Loucy (cell line): ENCODE measurements at regions not wholly inside any gene's neighbourhood (a gene's known extent, or its start where the extent isn't known, plus 50 kb on each side); places are given as distances from the start of the nearest gene placed in this dataset.

Experiments used
- EZH2phosphoT487 ChIP-seq: fragments of 200-600 bp; IDR thresholded peaks from 2 replicates; pipeline ENCODE4 v1.6.1; 2018; ENCODE audit warnings: antibody characterized with exemption, mild to moderate bottlenecking, moderate library complexity, borderline replicate concordance
- TF ChIP-seq, protein P1 (sequence below): fragments of 200-600 bp; sonication (generic); conservative IDR thresholded peaks from 2 replicates; pipeline ENCODE4 v1.5.1; 2014; ENCODE audit warnings: mild to moderate bottlenecking, antibody characterized with exemption, low read length

DNA sequence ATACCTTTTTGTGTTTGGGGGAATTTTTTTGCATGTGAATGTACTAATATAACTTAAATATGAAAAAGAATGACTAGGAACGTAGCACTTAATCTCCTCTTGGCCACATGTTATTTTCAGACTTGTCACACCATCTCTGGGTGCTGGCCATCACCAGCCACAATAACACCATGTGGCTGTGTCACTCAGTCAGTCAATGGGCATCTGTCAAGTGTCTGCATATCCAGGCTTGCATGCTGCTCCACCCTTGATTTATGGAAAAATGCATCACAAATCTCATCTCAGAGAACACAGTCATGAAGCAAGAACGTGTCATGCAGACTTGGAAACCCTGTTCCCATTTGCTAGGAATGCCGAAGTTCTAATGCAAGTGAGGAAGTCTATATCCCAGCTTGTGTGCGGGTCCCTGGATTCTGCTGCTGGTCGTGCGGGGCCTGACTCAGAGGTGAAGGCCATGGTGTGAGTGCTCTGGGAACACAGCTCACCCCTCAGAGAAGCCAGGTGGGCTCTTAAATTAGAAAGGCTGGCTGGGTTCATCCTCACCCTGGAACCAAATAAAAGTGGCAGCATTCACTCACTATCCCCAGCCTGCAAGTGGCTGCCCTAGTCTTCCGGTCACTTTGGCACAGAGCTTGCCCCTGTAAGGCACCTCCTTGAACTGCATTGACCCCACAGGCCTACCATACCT is 53.6 kb upstream of the ARHGEF7 start:
- TF ChIP-seq, protein P1, sequence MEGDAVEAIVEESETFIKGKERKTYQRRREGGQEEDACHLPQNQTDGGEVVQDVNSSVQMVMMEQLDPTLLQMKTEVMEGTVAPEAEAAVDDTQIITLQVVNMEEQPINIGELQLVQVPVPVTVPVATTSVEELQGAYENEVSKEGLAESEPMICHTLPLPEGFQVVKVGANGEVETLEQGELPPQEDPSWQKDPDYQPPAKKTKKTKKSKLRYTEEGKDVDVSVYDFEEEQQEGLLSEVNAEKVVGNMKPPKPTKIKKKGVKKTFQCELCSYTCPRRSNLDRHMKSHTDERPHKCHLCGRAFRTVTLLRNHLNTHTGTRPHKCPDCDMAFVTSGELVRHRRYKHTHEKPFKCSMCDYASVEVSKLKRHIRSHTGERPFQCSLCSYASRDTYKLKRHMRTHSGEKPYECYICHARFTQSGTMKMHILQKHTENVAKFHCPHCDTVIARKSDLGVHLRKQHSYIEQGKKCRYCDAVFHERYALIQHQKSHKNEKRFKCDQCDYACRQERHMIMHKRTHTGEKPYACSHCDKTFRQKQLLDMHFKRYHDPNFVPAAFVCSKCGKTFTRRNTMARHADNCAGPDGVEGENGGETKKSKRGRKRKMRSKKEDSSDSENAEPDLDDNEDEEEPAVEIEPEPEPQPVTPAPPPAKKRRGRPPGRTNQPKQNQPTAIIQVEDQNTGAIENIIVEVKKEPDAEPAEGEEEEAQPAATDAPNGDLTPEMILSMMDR, result no peak
- TF ChIP-seq EZH2phosphoT487, result no peak
